ENCODE measurements at regions not wholly inside any gene's neighbourhood (a gene's known extent, or its start where the extent isn't known, plus 50 kb on each side); places are given as distances from the start of the nearest gene placed in this dataset.

- H3K36me3 Mint-ChIP-seq (ENCODE audit: low read depth), result no peaks in the 10 kb centered on the region
- peaks cover 16% of the 10 kb centered on the region for H3K27me3 Mint-ChIP-seq
- no peaks in the 10 kb centered on the region for H3K4me1 Mint-ChIP-seq (ENCODE audit: low read depth)
- no peak for DNase-seq
- no peaks in the 10 kb centered on the region for H3K9me3 Mint-ChIP-seq
- H3K27ac Mint-ChIP-seq, result no peak overlapping the region
- H3K4me3 Mint-ChIP-seq, result no peak overlapping the region
These were observed 402.2 kb downstream of the PRDM2 start for GRCh38 chr1:14102180-14102579.

GRCh38 chr1:14103878-14104430 is 404.0 kb downstream of the PRDM2 start:
- no peaks in the 10 kb centered on the region for H3K4me1 Mint-ChIP-seq (ENCODE audit: low read depth)
- H3K4me3 Mint-ChIP-seq, result no peak overlapping the region
- H3K27ac Mint-ChIP-seq, result no peak overlapping the region
- H3K9me3 Mint-ChIP-seq, result no peaks in the 10 kb centered on the region
- peaks cover 18% of the 10 kb centered on the region for H3K27me3 Mint-ChIP-seq
- DNase-seq, result no peak
- H3K36me3 Mint-ChIP-seq (ENCODE audit: low read depth), result no peaks in the 10 kb centered on the region

DNA sequence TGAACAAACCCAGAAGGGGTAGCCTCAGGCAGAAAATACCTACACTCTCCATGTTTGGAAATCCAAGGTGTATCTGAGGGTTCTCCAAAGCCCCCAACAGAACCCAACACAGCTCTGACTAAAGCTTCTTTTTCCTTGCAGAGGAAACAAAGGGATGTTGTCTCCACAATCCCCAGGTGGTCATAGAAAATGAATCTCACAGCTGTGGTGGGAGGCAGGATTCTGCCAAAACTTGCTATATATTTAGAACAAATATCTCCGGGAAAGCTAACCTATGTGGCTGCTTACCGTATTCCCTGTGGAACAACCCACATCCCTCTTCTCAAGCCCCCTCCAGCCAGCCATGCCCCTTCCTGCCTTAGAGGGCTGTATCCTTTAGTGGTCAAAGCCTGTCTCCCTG is 406.1 kb downstream of the PRDM2 start:
- Mint-ChIP-seq H3K27ac (no peak overlapping the region), H3K9me3 (no peaks in the 10 kb centered on the region), H3K4me3 (no peak overlapping the region), H3K27me3 (peaks cover 18% of the 10 kb centered on the region), H3K4me1 (ENCODE audit: low read depth) (no peaks in the 10 kb centered on the region), H3K36me3 (ENCODE audit: low read depth) (no peaks in the 10 kb centered on the region)
- no peak for DNase-seq

- no peaks in the 10 kb centered on the region for H3K36me3 Mint-ChIP-seq (ENCODE audit: low read depth)
- H3K4me1 Mint-ChIP-seq (ENCODE audit: low read depth), result no peaks in the 10 kb centered on the region
- no peaks in the 10 kb centered on the region for H3K9me3 Mint-ChIP-seq
- no peak for DNase-seq
- no peak overlapping the region for H3K4me3 Mint-ChIP-seq
- peaks cover 18% of the 10 kb centered on the region for H3K27me3 Mint-ChIP-seq
- H3K27ac Mint-ChIP-seq, result no peak overlapping the region
These were observed 406.8 kb downstream of the PRDM2 start for GRCh38 chr1:14106679-14107313.

DNA sequence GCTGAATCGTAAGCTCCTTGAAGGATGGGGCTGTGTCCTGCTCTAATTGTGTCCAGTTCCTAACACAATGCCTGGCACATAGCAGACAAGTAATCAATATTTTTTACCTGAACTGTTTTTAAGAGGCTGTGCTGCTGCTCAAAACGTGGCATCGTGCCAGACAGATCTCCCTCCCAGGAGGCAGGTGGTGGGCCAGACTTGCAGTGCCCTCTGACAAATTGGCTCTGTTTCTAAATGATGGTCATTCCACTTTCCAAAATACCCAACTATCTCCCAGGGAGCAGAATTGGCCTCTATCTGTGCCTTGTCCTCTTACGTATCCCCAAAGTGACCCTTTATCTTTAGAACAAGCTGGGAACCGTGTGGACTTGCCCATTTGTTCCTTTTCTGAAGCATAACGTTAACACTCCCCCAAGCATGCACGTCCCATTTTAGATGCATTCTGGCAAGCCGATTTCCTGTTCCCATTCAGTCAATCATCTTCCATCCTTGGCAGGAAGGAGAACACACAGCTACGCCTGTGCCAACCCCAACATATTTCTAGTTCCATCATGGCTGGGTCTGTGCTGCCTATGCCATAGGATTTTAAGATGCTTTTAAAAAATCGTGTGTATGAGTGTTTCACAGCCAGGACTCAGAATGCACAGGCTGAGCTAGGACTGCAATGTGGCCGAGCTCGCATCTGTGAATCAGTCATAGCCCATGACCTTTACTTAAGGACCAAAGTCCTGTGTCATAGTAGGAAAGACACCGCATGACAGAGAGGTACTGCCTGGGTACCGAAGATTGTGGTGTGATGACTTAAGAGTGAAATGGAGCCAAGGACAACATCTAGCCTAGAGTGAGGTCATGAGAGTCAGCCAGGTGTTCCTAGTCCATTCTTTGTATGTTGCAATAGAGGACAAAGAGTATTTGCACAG is 408.6 kb downstream of the PRDM2 start:
- no peak for DNase-seq
- H3K4me3 Mint-ChIP-seq, result no peak overlapping the region
- H3K36me3 Mint-ChIP-seq (ENCODE audit: low read depth), result no peaks in the 10 kb centered on the region
- no peak overlapping the region for H3K27ac Mint-ChIP-seq
- no peaks in the 10 kb centered on the region for H3K4me1 Mint-ChIP-seq (ENCODE audit: low read depth)
- peaks cover 22% of the 10 kb centered on the region for H3K27me3 Mint-ChIP-seq
- H3K9me3 Mint-ChIP-seq, result no peaks in the 10 kb centered on the region

DNA sequence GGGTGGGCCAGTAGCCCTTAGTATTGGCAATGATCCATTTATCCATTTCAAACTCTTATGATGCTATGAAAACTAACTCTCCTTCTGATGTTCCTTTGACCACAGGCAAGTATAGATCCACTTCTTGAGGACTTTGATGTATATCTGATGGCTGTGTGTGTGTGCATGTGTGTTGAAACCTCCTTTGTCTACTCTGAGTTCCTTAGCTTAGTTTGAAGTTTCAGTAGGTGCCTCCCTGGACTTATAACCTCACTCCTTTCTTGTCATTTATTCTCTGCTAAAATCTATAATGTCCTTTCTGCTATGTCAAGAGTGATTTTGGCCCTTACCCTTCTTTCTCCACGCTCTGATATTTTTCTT is 409.3 kb downstream of the PRDM2 start:
- Mint-ChIP-seq H3K27me3 (peaks cover 25% of the 10 kb centered on the region), H3K9me3 (no peaks in the 10 kb centered on the region), H3K4me3 (no peak overlapping the region), H3K4me1 (ENCODE audit: low read depth) (no peaks in the 10 kb centered on the region), H3K27ac (no peak overlapping the region), H3K36me3 (ENCODE audit: low read depth) (no peaks in the 10 kb centered on the region)
- DNase-seq, result no peak

DNA sequence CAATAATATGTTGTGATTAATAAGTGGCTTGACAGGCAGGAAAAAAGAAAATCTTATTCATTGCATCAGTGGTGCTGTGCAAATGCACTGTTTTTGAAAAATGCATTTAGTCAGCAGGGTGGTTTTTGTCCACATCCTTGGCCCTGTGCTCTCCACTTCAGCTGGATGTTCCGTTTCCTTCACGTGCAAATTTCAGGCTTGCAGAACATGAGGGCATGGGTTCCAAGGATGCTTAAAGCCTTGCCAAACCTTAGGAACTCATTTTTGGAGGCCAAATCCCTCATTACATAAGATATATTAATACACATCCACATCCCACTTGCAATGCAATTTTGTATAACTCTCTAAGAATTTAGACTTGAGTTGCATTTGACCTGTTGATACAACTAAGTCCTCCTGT is 410.1 kb downstream of the PRDM2 start:
- no peak for DNase-seq
- Mint-ChIP-seq H3K36me3 (ENCODE audit: low read depth) (no peaks in the 10 kb centered on the region), H3K4me1 (ENCODE audit: low read depth) (peaks cover 2% of the 10 kb centered on the region), H3K4me3 (no peak overlapping the region), H3K9me3 (no peaks in the 10 kb centered on the region), H3K27me3 (peaks cover 29% of the 10 kb centered on the region), H3K27ac (no peak overlapping the region)

DNA sequence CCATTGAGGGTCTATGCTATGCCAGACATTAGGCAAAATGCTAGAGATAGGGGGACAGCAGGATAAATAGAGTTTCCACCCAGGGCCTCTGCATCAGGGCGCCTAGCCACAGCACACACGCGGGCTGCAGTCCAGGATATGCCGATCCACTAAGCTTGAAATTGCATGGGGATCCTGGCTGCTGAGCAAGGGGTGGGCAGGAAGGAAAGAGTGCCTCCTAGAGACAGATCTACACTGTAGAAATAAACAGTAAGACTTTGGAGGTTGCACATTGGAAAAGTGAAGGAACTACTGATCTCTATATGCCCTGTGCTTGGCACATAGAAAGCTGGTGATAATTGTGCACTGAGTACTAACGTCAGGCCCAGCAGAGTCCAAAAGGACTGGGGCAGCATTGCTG is 411.1 kb downstream of the PRDM2 start:
- Mint-ChIP-seq H3K4me3 (no peak overlapping the region), H3K9me3 (no peaks in the 10 kb centered on the region), H3K27me3 (peaks cover 32% of the 10 kb centered on the region), H3K27ac (no peak overlapping the region), H3K36me3 (ENCODE audit: low read depth) (no peaks in the 10 kb centered on the region), H3K4me1 (ENCODE audit: low read depth) (peaks cover 2% of the 10 kb centered on the region)
- DNase-seq, result no peak

DNA sequence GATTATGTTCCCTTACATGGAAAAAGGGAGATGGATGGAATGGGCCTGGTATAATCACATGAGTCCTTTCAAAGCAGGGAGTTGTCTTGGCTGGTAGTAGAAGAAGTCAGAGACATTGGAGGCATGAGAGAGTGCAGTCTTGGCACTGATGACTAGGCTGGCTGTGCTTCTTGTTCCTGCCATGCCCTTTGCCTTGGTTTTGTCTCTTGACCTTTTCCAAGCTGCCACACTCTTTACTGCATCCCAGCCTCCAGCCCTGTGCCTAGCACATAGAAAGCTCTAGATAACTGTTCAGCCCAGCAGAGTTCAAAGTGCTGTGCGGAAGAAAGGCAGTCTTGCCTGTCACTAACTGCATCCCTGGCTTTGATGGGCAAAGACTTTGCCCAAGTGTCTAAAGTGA is 412.6 kb downstream of the PRDM2 start:
- Mint-ChIP-seq H3K4me3 (no peak overlapping the region), H3K36me3 (ENCODE audit: low read depth) (no peaks in the 10 kb centered on the region), H3K4me1 (ENCODE audit: low read depth) (peaks cover 2% of the 10 kb centered on the region), H3K27me3 (peaks cover 30% of the 10 kb centered on the region), H3K27ac (no peak overlapping the region), H3K9me3 (no peaks in the 10 kb centered on the region)
- no peak for DNase-seq

GRCh38 chr1:14113271-14113670 is 413.3 kb downstream of the PRDM2 start:
- peaks cover 2% of the 10 kb centered on the region for H3K4me1 Mint-ChIP-seq (ENCODE audit: low read depth)
- peaks cover 30% of the 10 kb centered on the region for H3K27me3 Mint-ChIP-seq

GRCh38 chr1:14113841-14114567 is 414.0 kb downstream of the PRDM2 start:
- Mint-ChIP-seq H3K27ac (no peak overlapping the region), H3K4me1 (ENCODE audit: low read depth) (peaks cover 2% of the 10 kb centered on the region), H3K27me3 (peaks cover 34% of the 10 kb centered on the region), H3K36me3 (ENCODE audit: low read depth) (no peaks in the 10 kb centered on the region), H3K4me3 (no peak overlapping the region), H3K9me3 (no peaks in the 10 kb centered on the region)
- no peak for DNase-seq

More at GRCh38 chr1:14113271-14113670, 413.3 kb downstream of the PRDM2 start:
- no peaks in the 10 kb centered on the region for H3K36me3 Mint-ChIP-seq (ENCODE audit: low read depth)
- no peak for DNase-seq
- no peak overlapping the region for H3K27ac Mint-ChIP-seq
- H3K4me3 Mint-ChIP-seq, result no peak overlapping the region
- H3K9me3 Mint-ChIP-seq, result no peaks in the 10 kb centered on the region

GRCh38 chr1:14115976-14116375 is 416.0 kb downstream of the PRDM2 start:
- H3K9me3 Mint-ChIP-seq, result peaks cover 8% of the 10 kb centered on the region
- no peak overlapping the region for H3K27ac Mint-ChIP-seq
- no peaks in the 10 kb centered on the region for H3K36me3 Mint-ChIP-seq (ENCODE audit: low read depth)
- peaks cover 2% of the 10 kb centered on the region for H3K4me1 Mint-ChIP-seq (ENCODE audit: low read depth)
- no peak for DNase-seq
- H3K27me3 Mint-ChIP-seq, result peaks cover 47% of the 10 kb centered on the region
- H3K4me3 Mint-ChIP-seq, result no peak overlapping the region

- Mint-ChIP-seq H3K27me3 (peaks cover 45% of the 10 kb centered on the region), H3K36me3 (ENCODE audit: low read depth) (no peaks in the 10 kb centered on the region), H3K27ac (no peak overlapping the region), H3K4me1 (ENCODE audit: low read depth) (peaks cover 2% of the 10 kb centered on the region), H3K9me3 (peaks cover 8% of the 10 kb centered on the region), H3K4me3 (no peak overlapping the region)
- DNase-seq, result no peak
These were observed 417.7 kb downstream of the PRDM2 start for GRCh38 chr1:14117700-14118099.

GRCh38 chr1:14118691-14119485 is 418.9 kb downstream of the PRDM2 start:
- H3K27me3 Mint-ChIP-seq, result peaks cover 38% of the 10 kb centered on the region
- no peak overlapping the region for H3K27ac Mint-ChIP-seq
- DNase-seq, result no peak
- H3K9me3 Mint-ChIP-seq, result peaks cover 8% of the 10 kb centered on the region
- H3K4me3 Mint-ChIP-seq, result no peak overlapping the region
- peaks cover 2% of the 10 kb centered on the region for H3K4me1 Mint-ChIP-seq (ENCODE audit: low read depth)
- H3K36me3 Mint-ChIP-seq (ENCODE audit: low read depth), result no peaks in the 10 kb centered on the region
